Liver (tissue), 8 donors: ENCODE measurements at regions not wholly inside any gene's neighbourhood (a gene's known extent, or its start where the extent isn't known, plus 50 kb on each side); places are given as distances from the start of the nearest gene placed in this dataset.

Experiments used
- DNase-seq: peaks from one replicate; pipeline ENCODE4 v3.0.0-alpha.2; 2017; ENCODE audit warnings: low spot score
- H3K27ac ChIP-seq, 2 donors: one replicate each; pipeline ENCODE4 v1.7.0; 2013; ENCODE audit warnings: inconsistent platforms in 2 of 2, low read length in 2 of 2, control low read depth in 1 of 2, low read depth in 1 of 2, mild to moderate bottlenecking in 1 of 2
- H3K27me3 ChIP-seq, 4 donors: one replicate each; pipeline versions ENCODE4 v1.6.1 to v1.7.0; 2013; ENCODE audit warnings: low read length in 3 of 4, inconsistent platforms in 1 of 4, mild to moderate bottlenecking in 1 of 4, moderate library complexity in 1 of 4; ENCODE audit not compliant: control insufficient read depth in 4 of 4, insufficient read depth in 4 of 4
- H3K36me3 ChIP-seq, 4 donors: one replicate each; pipeline versions ENCODE4 v1.6.1 to v1.7.0; 2013; ENCODE audit warnings: low read length in 3 of 4, mild to moderate bottlenecking in 3 of 4, low read depth in 1 of 4, moderate library complexity in 1 of 4; ENCODE audit not compliant: control insufficient read depth in 4 of 4, insufficient read depth in 3 of 4
- H3K4me1 ChIP-seq, 4 donors: one replicate each; pipeline versions ENCODE4 v1.6.1 to v1.7.0; 2013; ENCODE audit warnings: low read length in 3 of 4, mild to moderate bottlenecking in 3 of 4, moderate library complexity in 1 of 4; ENCODE audit not compliant: control insufficient read depth in 4 of 4, insufficient read depth in 4 of 4
- H3K4me3 ChIP-seq, 3 donors: one replicate each; pipeline versions ENCODE4 v1.6.1 to v1.7.0; 2013; ENCODE audit warnings: low read length in 3 of 3, control low read depth in 1 of 3, low read depth in 1 of 3, mild to moderate bottlenecking in 1 of 3
- H3K9ac ChIP-seq, 2 donors: one replicate each; pipeline ENCODE4 v1.7.0; 2013; ENCODE audit warnings: low read length in 2 of 2, mild to moderate bottlenecking in 2 of 2, moderate library complexity in 2 of 2, control low read depth in 1 of 2, low read depth in 1 of 2
- H3K9me3 ChIP-seq, 4 donors: one replicate each; pipeline versions ENCODE4 v1.6.1 to v1.7.0; 2013; ENCODE audit warnings: low read length in 3 of 4; ENCODE audit not compliant: control insufficient read depth in 4 of 4
- CTCF ChIP-seq: fragments of 150-350 bp; IDR thresholded peaks from 2 replicates; pipeline ENCODE4 v1.5.1; 2017; ENCODE audit warnings: improper control_type of control experiment, low read depth, low read length; ENCODE audit not compliant: missing input control
- FOXA1 ChIP-seq: IDR thresholded peaks from 2 replicates; pipeline ENCODE4 v1.6.1; 2016; ENCODE audit warnings: antibody characterized with exemption
- FOXA2 ChIP-seq: IDR thresholded peaks from 2 replicates; pipeline ENCODE4 v1.6.1; 2016; ENCODE audit warnings: antibody characterized with exemption
- GABPA ChIP-seq, 2 donors: IDR thresholded peaks in 1 of 2; conservative IDR thresholded peaks in 1 of 2; 2 replicates each; pipeline ENCODE4 v1.6.1; 2016; ENCODE audit warnings: antibody characterized with exemption in 2 of 2, mild to moderate bottlenecking in 1 of 2, moderate library complexity in 1 of 2
- HNF4A ChIP-seq, 2 donors: conservative IDR thresholded peaks; 2 replicates each; pipeline ENCODE4 v1.6.1; 2016; ENCODE audit warnings: antibody characterized with exemption in 2 of 2, mild to moderate bottlenecking in 2 of 2
- HNF4G ChIP-seq: IDR thresholded peaks from 2 replicates; pipeline ENCODE4 v1.6.1; 2016; ENCODE audit warnings: antibody characterized with exemption
- JUND ChIP-seq, 2 donors: IDR thresholded peaks; 2 replicates each; pipeline ENCODE4 v1.6.1; 2016; ENCODE audit warnings: antibody characterized with exemption in 2 of 2
- RAD21 ChIP-seq, 2 donors: IDR thresholded peaks; 2 replicates each; pipeline ENCODE4 v1.6.1; 2016; ENCODE audit warnings: antibody characterized with exemption in 2 of 2, mild to moderate bottlenecking in 2 of 2
- REST ChIP-seq: IDR thresholded peaks from 2 replicates; pipeline ENCODE4 v1.6.1; 2016; ENCODE audit warnings: antibody characterized with exemption, mild to moderate bottlenecking
- RXRA ChIP-seq, 2 donors: IDR thresholded peaks; 2 replicates each; pipeline ENCODE4 v1.6.1; 2017 to 2018; ENCODE audit warnings: antibody characterized with exemption in 2 of 2, mild to moderate bottlenecking in 1 of 2
- SP1 ChIP-seq: IDR thresholded peaks from 2 replicates; pipeline ENCODE4 v1.6.1; 2018; ENCODE audit warnings: antibody characterized with exemption, mild to moderate bottlenecking
- TAF1 ChIP-seq: conservative IDR thresholded peaks from 2 replicates; pipeline ENCODE4 v1.6.1; 2016; ENCODE audit warnings: antibody characterized with exemption, mild to moderate bottlenecking
- ZBTB33 ChIP-seq: IDR thresholded peaks from 2 replicates; pipeline ENCODE4 v1.6.1; 2016; ENCODE audit warnings: antibody characterized with exemption
- WGBS: extraction: QIAGEN DNeasy Blood & Tissue Kit; methylation state at CpG from one replicate; pipeline ENCODE4 v1.1.7; 2013; 5-methylcytosine and 5-hydroxymethylcytosine counted together
- TF ChIP-seq, protein P1 (sequence below): IDR thresholded peaks from 2 replicates; pipeline ENCODE4 v1.6.1; 2016; ENCODE audit warnings: antibody characterized with exemption
- TF ChIP-seq, protein P2 (sequence below): IDR thresholded peaks from 2 replicates; pipeline ENCODE4 v1.6.1; 2016; ENCODE audit warnings: antibody characterized with exemption
- donor health status: healthy.
- donor health status: healthy.
- donor health status: healthy.
- donor health status: healthy.
- donor health status: healthy.

DNA sequence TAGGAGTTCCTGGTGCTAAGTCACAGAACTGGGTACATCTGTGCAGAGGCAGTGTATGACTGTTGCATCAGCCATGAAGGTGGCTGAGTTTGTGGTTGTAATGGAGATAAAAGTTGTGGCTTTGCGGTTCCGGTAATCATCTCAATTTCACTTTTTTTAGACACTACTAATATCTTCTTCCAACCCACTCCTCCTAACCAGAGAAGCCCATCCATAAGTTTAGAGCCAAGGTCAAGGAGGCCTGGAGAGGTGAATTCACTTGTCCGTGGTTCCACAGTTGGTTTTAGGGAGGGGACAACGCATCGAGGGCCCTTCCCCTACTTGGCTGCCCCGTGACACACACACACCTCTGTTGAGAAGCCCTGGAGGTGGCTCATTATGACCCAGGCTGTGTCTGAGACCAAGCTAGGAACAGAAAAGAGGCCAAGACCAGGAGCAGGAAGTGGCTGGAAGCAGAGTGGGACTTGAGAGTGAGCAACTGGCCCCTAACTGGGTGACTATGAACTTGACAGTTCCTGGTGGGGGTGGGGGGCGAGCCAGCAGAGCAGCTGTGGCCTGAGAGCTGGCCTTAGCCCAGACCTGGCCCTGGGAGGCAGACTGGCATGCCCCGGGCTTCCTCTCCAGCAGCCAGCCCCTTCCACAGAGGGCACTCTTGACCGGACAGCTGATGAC is 66.8 kb upstream of the COL13A1 start:
- WGBS: 84% methylated on average over 9 of the region's 9 CpGs
- no peak overlapping the region for H3K9ac ChIP-seq
- DNase-seq: no peak

DNA sequence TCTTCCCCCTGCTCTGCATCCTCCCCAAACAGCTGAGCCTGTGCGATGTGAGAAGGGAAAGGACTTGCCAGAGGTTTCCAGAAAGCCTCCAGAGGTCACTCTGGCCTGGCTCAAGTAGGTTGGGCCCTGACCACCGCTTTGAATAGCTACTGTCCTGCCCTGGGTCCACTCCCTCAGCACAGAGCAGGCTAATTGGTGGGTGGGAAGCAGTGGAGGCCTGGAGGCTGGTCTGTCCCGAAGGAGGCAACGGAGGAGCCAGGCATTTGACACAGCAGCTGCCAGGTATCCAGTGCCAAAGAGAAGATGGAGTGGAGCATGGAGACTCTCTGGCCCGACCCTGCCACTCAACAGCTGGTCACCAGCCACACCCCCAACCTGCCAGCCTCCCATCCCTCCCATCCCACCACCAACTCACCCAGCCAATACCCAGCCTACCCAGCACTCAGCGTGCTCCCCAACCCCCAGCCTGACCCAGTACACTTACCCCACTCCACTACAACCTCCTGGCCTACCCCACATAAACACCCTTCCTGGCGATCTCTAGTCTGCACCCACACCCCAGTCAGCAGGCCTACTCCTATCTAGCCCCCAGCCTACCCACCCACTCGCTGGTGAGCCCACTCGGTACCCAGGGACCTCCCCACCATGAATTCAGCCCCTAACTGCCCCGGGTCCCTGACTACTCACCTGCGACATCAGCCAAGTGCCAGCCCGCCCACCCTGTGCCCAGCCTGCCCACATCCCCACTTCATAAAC is 64.6 kb upstream of the COL13A1 start:
- DNase-seq: no peak

More for the DNA sequence above, 66.8 kb upstream of the COL13A1 start:
- no peak overlapping the region for H3K27ac ChIP-seq
- H3K27me3 ChIP-seq: no peaks in the 10 kb centered on the region
- no peak overlapping the region for H3K4me3 ChIP-seq
- no peaks in the 10 kb centered on the region for H3K9me3 ChIP-seq
- H3K36me3 ChIP-seq: no peaks in the 10 kb centered on the region
- no peaks in the 10 kb centered on the region for H3K4me1 ChIP-seq
- TF ChIP-seq SP1 (no peak), TAF1 (no peak)

GRCh38 chr10:69738071-69738470 is 63.6 kb upstream of the COL13A1 start:
- no peaks in the 10 kb centered on the region for H3K4me1 ChIP-seq
- no peak overlapping the region for H3K4me3 ChIP-seq
- no peak overlapping the region for H3K27ac ChIP-seq
- H3K36me3 ChIP-seq: no peaks in the 10 kb centered on the region
- H3K27me3 ChIP-seq: peaks cover 0 to 3% (median 0%) of the 10 kb centered on the region in 4 donors
- no peak overlapping the region for H3K9ac ChIP-seq
- WGBS: 75% methylated on average over 5 of the region's 5 CpGs
- no peaks in the 10 kb centered on the region for H3K9me3 ChIP-seq
- DNase-seq: no peak
- no peak for TF ChIP-seq TAF1
- TF ChIP-seq REST: no peak
- TF ChIP-seq GABPA (IDR thresholded peaks at IDR 0.05 in 1 of 2, conservative IDR thresholded peaks at IDR 0.05 in 1 of 2): no peak
- TF ChIP-seq ZBTB33: no peak
- TF ChIP-seq SP1: no peak
- no peak for TF ChIP-seq FOXA2
- TF ChIP-seq, protein P1, sequence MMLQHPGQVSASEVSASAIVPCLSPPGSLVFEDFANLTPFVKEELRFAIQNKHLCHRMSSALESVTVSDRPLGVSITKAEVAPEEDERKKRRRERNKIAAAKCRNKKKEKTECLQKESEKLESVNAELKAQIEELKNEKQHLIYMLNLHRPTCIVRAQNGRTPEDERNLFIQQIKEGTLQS: no peak
- no peak for TF ChIP-seq RXRA (IDR thresholded peaks at IDR 0.05)
- TF ChIP-seq RAD21 (IDR thresholded peaks at IDR 0.05): no peak
- TF ChIP-seq HNF4A (conservative IDR thresholded peaks at IDR 0.05): no peak

More for the DNA sequence above, 64.6 kb upstream of the COL13A1 start:
- 89% methylated on average over 12 of the region's 12 CpGs for whole genome bisulfite sequencing
- peaks cover 0 to 3% (median 0%) of the 10 kb centered on the region in 4 donors for H3K27me3 ChIP-seq
- TF ChIP-seq CTCF (no peak), RXRA (IDR thresholded peaks at IDR 0.05) (no peak), HNF4G (no peak), SP1 (no peak), JUND (IDR thresholded peaks at IDR 0.05) (no peak), HNF4A (conservative IDR thresholded peaks at IDR 0.05) (no peak), FOXA1 (no peak)
- TF ChIP-seq, protein P2, sequence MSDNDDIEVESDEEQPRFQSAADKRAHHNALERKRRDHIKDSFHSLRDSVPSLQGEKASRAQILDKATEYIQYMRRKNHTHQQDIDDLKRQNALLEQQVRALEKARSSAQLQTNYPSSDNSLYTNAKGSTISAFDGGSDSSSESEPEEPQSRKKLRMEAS: no peak
- no peak overlapping the region for H3K27ac ChIP-seq
- no peaks in the 10 kb centered on the region for H3K4me1 ChIP-seq
- H3K9me3 ChIP-seq: no peaks in the 10 kb centered on the region
- no peaks in the 10 kb centered on the region for H3K36me3 ChIP-seq
- H3K4me3 ChIP-seq: no peak overlapping the region
- no peak overlapping the region for H3K9ac ChIP-seq
